ENCODE measurements at regions not wholly inside any gene's neighbourhood (a gene's known extent, or its start where the extent isn't known, plus 50 kb on each side); places are given as distances from the start of the nearest gene placed in this dataset.

- no peak overlapping the region for H3K4me3 ChIP-seq (ENCODE audit: low read length in 2 of 2)
- H3K27ac ChIP-seq (ENCODE audit: low read length), result no peak overlapping the region
- no peak overlapping the region for H3K9ac ChIP-seq (ENCODE audit: low read length in 2 of 2)
- no peaks in the 10 kb centered on the region for H3K36me3 ChIP-seq (ENCODE audit: control insufficient read depth in 2 of 2, insufficient read depth in 2 of 2, low read length in 2 of 2)
- no peaks in the 10 kb centered on the region for H3K4me1 ChIP-seq (ENCODE audit: control insufficient read depth, insufficient read depth, low read length)
- no peaks in the 10 kb centered on the region for H3K27me3 ChIP-seq (ENCODE audit: control insufficient read depth in 1 of 2, insufficient read depth in 2 of 2, low read length in 2 of 2)
- H3K9me3 ChIP-seq (ENCODE audit: control insufficient read depth in 2 of 2, low read length in 2 of 2), result no peaks in the 10 kb centered on the region
Observed at GRCh38 chr15:97691799-97692198, 268.7 kb upstream of the ARRDC4 start.

- H3K9ac ChIP-seq (ENCODE audit: low read length in 2 of 2), result no peak overlapping the region
- H3K9me3 ChIP-seq (ENCODE audit: control insufficient read depth in 2 of 2, low read length in 2 of 2), result no peaks in the 10 kb centered on the region
- no peaks in the 10 kb centered on the region for H3K27me3 ChIP-seq (ENCODE audit: control insufficient read depth in 1 of 2, insufficient read depth in 2 of 2, low read length in 2 of 2)
- no peaks in the 10 kb centered on the region for H3K36me3 ChIP-seq (ENCODE audit: control insufficient read depth in 2 of 2, insufficient read depth in 2 of 2, low read length in 2 of 2)
- H3K27ac ChIP-seq (ENCODE audit: low read length), result no peak overlapping the region
- no peak overlapping the region for H3K4me3 ChIP-seq (ENCODE audit: low read length in 2 of 2)
- H3K4me1 ChIP-seq (ENCODE audit: control insufficient read depth, insufficient read depth, low read length), result no peaks in the 10 kb centered on the region
Observed at GRCh38 chr15:97692301-97693015, 268.0 kb upstream of the ARRDC4 start.

GRCh38 chr15:97694456-97694855, 266.0 kb upstream of the ARRDC4 start:
- Histone ChIP-seq H3K27me3 (ENCODE audit: control insufficient read depth in 1 of 2, insufficient read depth in 2 of 2, low read length in 2 of 2) (no peaks in the 10 kb centered on the region), H3K36me3 (ENCODE audit: control insufficient read depth in 2 of 2, insufficient read depth in 2 of 2, low read length in 2 of 2) (no peaks in the 10 kb centered on the region), H3K4me3 (ENCODE audit: low read length in 2 of 2) (no peak overlapping the region), H3K9me3 (ENCODE audit: control insufficient read depth in 2 of 2, low read length in 2 of 2) (no peaks in the 10 kb centered on the region), H3K4me1 (ENCODE audit: control insufficient read depth, insufficient read depth, low read length) (no peaks in the 10 kb centered on the region), H3K9ac (ENCODE audit: low read length in 2 of 2) (no peak overlapping the region), H3K27ac (ENCODE audit: low read length) (no peak overlapping the region)

- Histone ChIP-seq H3K4me1 (ENCODE audit: control insufficient read depth, insufficient read depth, low read length) (no peaks in the 10 kb centered on the region), H3K27ac (ENCODE audit: low read length) (no peak overlapping the region), H3K36me3 (ENCODE audit: control insufficient read depth in 2 of 2, insufficient read depth in 2 of 2, low read length in 2 of 2) (no peaks in the 10 kb centered on the region), H3K9me3 (ENCODE audit: control insufficient read depth in 2 of 2, low read length in 2 of 2) (no peaks in the 10 kb centered on the region), H3K27me3 (ENCODE audit: control insufficient read depth in 1 of 2, insufficient read depth in 2 of 2, low read length in 2 of 2) (no peaks in the 10 kb centered on the region), H3K9ac (ENCODE audit: low read length in 2 of 2) (no peak overlapping the region), H3K4me3 (ENCODE audit: low read length in 2 of 2) (no peak overlapping the region)
Observed at GRCh38 chr15:97703400-97703799, 257.1 kb upstream of the ARRDC4 start.

- Histone ChIP-seq H3K27me3 (ENCODE audit: control insufficient read depth in 1 of 2, insufficient read depth in 2 of 2, low read length in 2 of 2) (no peaks in the 10 kb centered on the region), H3K9me3 (ENCODE audit: control insufficient read depth in 2 of 2, low read length in 2 of 2) (no peaks in the 10 kb centered on the region), H3K4me1 (ENCODE audit: control insufficient read depth, insufficient read depth, low read length) (no peaks in the 10 kb centered on the region), H3K4me3 (ENCODE audit: low read length in 2 of 2) (no peak overlapping the region), H3K9ac (ENCODE audit: low read length in 2 of 2) (no peak overlapping the region), H3K27ac (ENCODE audit: low read length) (no peak overlapping the region), H3K36me3 (ENCODE audit: control insufficient read depth in 2 of 2, insufficient read depth in 2 of 2, low read length in 2 of 2) (no peaks in the 10 kb centered on the region)
Observed at GRCh38 chr15:97706059-97706458, 254.4 kb upstream of the ARRDC4 start.

- H3K4me1 ChIP-seq (ENCODE audit: control insufficient read depth, insufficient read depth, low read length), result no peaks in the 10 kb centered on the region
- no peaks in the 10 kb centered on the region for H3K9me3 ChIP-seq (ENCODE audit: control insufficient read depth in 2 of 2, low read length in 2 of 2)
- no peak overlapping the region for H3K9ac ChIP-seq (ENCODE audit: low read length in 2 of 2)
- H3K27ac ChIP-seq (ENCODE audit: low read length), result no peak overlapping the region
- H3K36me3 ChIP-seq (ENCODE audit: control insufficient read depth in 2 of 2, insufficient read depth in 2 of 2, low read length in 2 of 2), result no peaks in the 10 kb centered on the region
- no peaks in the 10 kb centered on the region for H3K27me3 ChIP-seq (ENCODE audit: control insufficient read depth in 1 of 2, insufficient read depth in 2 of 2, low read length in 2 of 2)
- no peak overlapping the region for H3K4me3 ChIP-seq (ENCODE audit: low read length in 2 of 2)
Observed at GRCh38 chr15:97708252-97708651, 252.3 kb upstream of the ARRDC4 start.

GRCh38 chr15:97712530-97712929, 248.0 kb upstream of the ARRDC4 start:
- Histone ChIP-seq H3K4me1 (ENCODE audit: control insufficient read depth, insufficient read depth, low read length) (no peaks in the 10 kb centered on the region), H3K27me3 (ENCODE audit: control insufficient read depth in 1 of 2, insufficient read depth in 2 of 2, low read length in 2 of 2) (no peaks in the 10 kb centered on the region), H3K36me3 (ENCODE audit: control insufficient read depth in 2 of 2, insufficient read depth in 2 of 2, low read length in 2 of 2) (no peaks in the 10 kb centered on the region), H3K27ac (ENCODE audit: low read length) (no peak overlapping the region), H3K9me3 (ENCODE audit: control insufficient read depth in 2 of 2, low read length in 2 of 2) (no peaks in the 10 kb centered on the region), H3K4me3 (ENCODE audit: low read length in 2 of 2) (no peak overlapping the region), H3K9ac (ENCODE audit: low read length in 2 of 2) (no peak overlapping the region)

GRCh38 chr15:97717806-97718205, 242.7 kb upstream of the ARRDC4 start:
- no peaks in the 10 kb centered on the region for H3K27me3 ChIP-seq (ENCODE audit: control insufficient read depth in 1 of 2, insufficient read depth in 2 of 2, low read length in 2 of 2)
- H3K27ac ChIP-seq (ENCODE audit: low read length), result no peak overlapping the region
- no peak overlapping the region for H3K4me3 ChIP-seq (ENCODE audit: low read length in 2 of 2)
- no peaks in the 10 kb centered on the region for H3K36me3 ChIP-seq (ENCODE audit: control insufficient read depth in 2 of 2, insufficient read depth in 2 of 2, low read length in 2 of 2)
- no peak overlapping the region for H3K9ac ChIP-seq (ENCODE audit: low read length in 2 of 2)
- peaks cover 0 to 5% of the 10 kb centered on the region in 2 donors for H3K9me3 ChIP-seq (ENCODE audit: control insufficient read depth in 2 of 2, low read length in 2 of 2)
- no peaks in the 10 kb centered on the region for H3K4me1 ChIP-seq (ENCODE audit: control insufficient read depth, insufficient read depth, low read length)

- no peaks in the 10 kb centered on the region for H3K27me3 ChIP-seq (ENCODE audit: control insufficient read depth in 1 of 2, insufficient read depth in 2 of 2, low read length in 2 of 2)
Observed at GRCh38 chr15:97718509-97718908, 242.0 kb upstream of the ARRDC4 start.

GRCh38 chr15:97728791-97729190, 231.7 kb upstream of the ARRDC4 start:
- Histone ChIP-seq H3K4me1 (ENCODE audit: control insufficient read depth, insufficient read depth, low read length) (no peaks in the 10 kb centered on the region), H3K9ac (ENCODE audit: low read length in 2 of 2) (no peak overlapping the region), H3K36me3 (ENCODE audit: control insufficient read depth in 2 of 2, insufficient read depth in 2 of 2, low read length in 2 of 2) (no peaks in the 10 kb centered on the region), H3K4me3 (ENCODE audit: low read length in 2 of 2) (no peak overlapping the region), H3K27me3 (ENCODE audit: control insufficient read depth in 1 of 2, insufficient read depth in 2 of 2, low read length in 2 of 2) (no peaks in the 10 kb centered on the region), H3K27ac (ENCODE audit: low read length) (no peak overlapping the region), H3K9me3 (ENCODE audit: control insufficient read depth in 2 of 2, low read length in 2 of 2) (no peaks in the 10 kb centered on the region)

More at GRCh38 chr15:97718509-97718908, 242.0 kb upstream of the ARRDC4 start:
- Histone ChIP-seq H3K36me3 (ENCODE audit: control insufficient read depth in 2 of 2, insufficient read depth in 2 of 2, low read length in 2 of 2) (no peaks in the 10 kb centered on the region), H3K9me3 (ENCODE audit: control insufficient read depth in 2 of 2, low read length in 2 of 2) (peaks cover 0 to 5% of the 10 kb centered on the region in 2 donors), H3K4me1 (ENCODE audit: control insufficient read depth, insufficient read depth, low read length) (no peaks in the 10 kb centered on the region), H3K4me3 (ENCODE audit: low read length in 2 of 2) (no peak overlapping the region), H3K27ac (ENCODE audit: low read length) (no peak overlapping the region), H3K9ac (ENCODE audit: low read length in 2 of 2) (no peak overlapping the region)

- no peaks in the 10 kb centered on the region for H3K9me3 ChIP-seq (ENCODE audit: control insufficient read depth in 2 of 2, low read length in 2 of 2)
- no peaks in the 10 kb centered on the region for H3K4me1 ChIP-seq (ENCODE audit: control insufficient read depth, insufficient read depth, low read length)
- H3K4me3 ChIP-seq (ENCODE audit: low read length in 2 of 2), result no peak overlapping the region
- H3K27me3 ChIP-seq (ENCODE audit: control insufficient read depth in 1 of 2, insufficient read depth in 2 of 2, low read length in 2 of 2), result no peaks in the 10 kb centered on the region
- no peaks in the 10 kb centered on the region for H3K36me3 ChIP-seq (ENCODE audit: control insufficient read depth in 2 of 2, insufficient read depth in 2 of 2, low read length in 2 of 2)
- no peak overlapping the region for H3K27ac ChIP-seq (ENCODE audit: low read length)
- no peak overlapping the region for H3K9ac ChIP-seq (ENCODE audit: low read length in 2 of 2)
Observed at GRCh38 chr15:97729270-97729669, 231.2 kb upstream of the ARRDC4 start.
